Transverse colon (tissue), 3 donors: ENCODE measurements at regions not wholly inside any gene's neighbourhood (a gene's known extent, or its start where the extent isn't known, plus 50 kb on each side); places are given as distances from the start of the nearest gene placed in this dataset.

Experiments used
- POLR2A ChIP-seq: fragments of 450-650 bp; IDR thresholded peaks from one replicate; pipeline ENCODE4 v1.6.1; 2016; ENCODE audit warnings: antibody characterized with exemption, mild to moderate bottlenecking, moderate library complexity
- TF ChIP-seq, protein P1 (sequence below), 5 experiments: fragments of 200-600 bp in 3 of 5; fragments of 450-650 bp in 2 of 5; sonication (generic) in 3 of 5; IDR thresholded peaks; 1 replicate in 2 of 5; 2 replicates in 3 of 5; pipeline ENCODE4 v1.5.1; 2016 to 2017; ENCODE audit warnings: antibody characterized with exemption in 5 of 5, inconsistent platforms in 3 of 5, mild to moderate bottlenecking in 2 of 5, moderate library complexity in 1 of 5

DNA sequence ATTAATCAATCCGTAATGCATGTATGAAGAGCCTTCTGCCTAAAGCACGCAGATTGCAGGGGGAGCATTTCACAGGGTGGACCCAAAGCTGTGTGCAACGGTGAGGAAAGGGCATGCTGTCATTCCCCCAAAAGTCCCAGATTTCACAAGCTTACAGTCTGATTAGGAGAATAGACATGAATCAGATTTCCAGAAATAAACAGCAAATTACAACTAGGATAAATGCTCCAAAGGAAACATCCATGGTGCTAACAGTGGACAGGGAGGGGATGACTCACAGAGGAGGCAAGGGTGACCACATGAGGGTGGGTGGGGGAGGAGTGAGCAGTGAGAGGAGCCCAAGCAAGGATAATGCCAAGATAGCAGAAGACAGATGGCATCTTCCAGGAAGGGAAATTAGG lies 258.4 kb upstream of the TAS2R1 start:
- no peak for TF ChIP-seq POLR2A
- TF ChIP-seq, protein P1, sequence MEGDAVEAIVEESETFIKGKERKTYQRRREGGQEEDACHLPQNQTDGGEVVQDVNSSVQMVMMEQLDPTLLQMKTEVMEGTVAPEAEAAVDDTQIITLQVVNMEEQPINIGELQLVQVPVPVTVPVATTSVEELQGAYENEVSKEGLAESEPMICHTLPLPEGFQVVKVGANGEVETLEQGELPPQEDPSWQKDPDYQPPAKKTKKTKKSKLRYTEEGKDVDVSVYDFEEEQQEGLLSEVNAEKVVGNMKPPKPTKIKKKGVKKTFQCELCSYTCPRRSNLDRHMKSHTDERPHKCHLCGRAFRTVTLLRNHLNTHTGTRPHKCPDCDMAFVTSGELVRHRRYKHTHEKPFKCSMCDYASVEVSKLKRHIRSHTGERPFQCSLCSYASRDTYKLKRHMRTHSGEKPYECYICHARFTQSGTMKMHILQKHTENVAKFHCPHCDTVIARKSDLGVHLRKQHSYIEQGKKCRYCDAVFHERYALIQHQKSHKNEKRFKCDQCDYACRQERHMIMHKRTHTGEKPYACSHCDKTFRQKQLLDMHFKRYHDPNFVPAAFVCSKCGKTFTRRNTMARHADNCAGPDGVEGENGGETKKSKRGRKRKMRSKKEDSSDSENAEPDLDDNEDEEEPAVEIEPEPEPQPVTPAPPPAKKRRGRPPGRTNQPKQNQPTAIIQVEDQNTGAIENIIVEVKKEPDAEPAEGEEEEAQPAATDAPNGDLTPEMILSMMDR (IDR thresholded peaks at IDR 0.05) = no peak
